ENCODE measurements at regions not wholly inside any gene's neighbourhood (a gene's known extent, or its start where the extent isn't known, plus 50 kb on each side); places are given as distances from the start of the nearest gene placed in this dataset.

DNA sequence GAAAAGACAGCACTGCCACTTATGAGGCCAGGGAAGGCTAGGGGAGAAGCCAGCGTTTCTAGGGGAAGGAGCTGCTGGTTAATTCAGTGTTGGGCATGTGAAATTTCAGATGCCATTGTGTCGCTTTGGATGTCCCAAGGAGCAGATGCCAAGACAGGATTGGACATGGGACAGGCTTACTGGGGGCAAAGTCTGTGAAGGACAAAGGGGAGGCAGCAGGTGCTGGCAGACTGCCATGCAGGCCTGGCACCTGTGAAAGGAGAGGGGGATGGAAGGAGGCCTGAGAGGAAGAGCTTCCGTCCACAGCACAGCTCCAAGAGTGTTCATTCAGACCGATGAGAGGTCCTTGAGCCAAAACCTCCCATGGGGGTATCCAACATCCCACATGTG, 255.5 kb upstream of the RPL38 start:
- Histone ChIP-seq H3K4me3 (replicated peaks in 1 of 2; ENCODE audit: low read depth in 1 of 2, low read length in 2 of 2) (no peak overlapping the region), H3K9me2 (ENCODE audit: insufficient read depth) (no peaks in the 10 kb centered on the region), H3K36me3 (ENCODE audit: control insufficient read depth in 1 of 2, insufficient read depth in 2 of 2, low read length in 2 of 2) (no peaks in the 10 kb centered on the region), H3K79me2 (ENCODE audit: insufficient read depth, low read length) (no peaks in the 10 kb centered on the region), H3K9me3 (ENCODE audit: control insufficient read depth in 1 of 2, insufficient read depth in 1 of 2, low read depth in 1 of 2, low read length in 2 of 2) (no peaks in the 10 kb centered on the region), H4K20me1 (ENCODE audit: insufficient read depth) (no peaks in the 10 kb centered on the region), H3K4me2 (ENCODE audit: low read length) (no peak overlapping the region), H3K9ac (ENCODE audit: low read length) (no peak overlapping the region), H3K4me1 (ENCODE audit: control insufficient read depth in 1 of 2, insufficient read depth in 2 of 2, low read length in 2 of 2) (no peaks in the 10 kb centered on the region), H3K27ac (ENCODE audit: low read depth, low read length) (no peak overlapping the region), H2AFZ (ENCODE audit: low read depth, low read length, poor library complexity, severe bottlenecking) (no peak overlapping the region), H3K27me3 (ENCODE audit: insufficient read depth, low read length) (0 out of 2 replicates have a peak, but pooled peaks cover 4% of the 10 kb centered on the region)
- ATAC-seq = no peak
- intact Hi-C loops (cut with micrococcal nuclease) = no loop called here
- ChIA-PET CTCF (no interaction called here), RAD21 (ENCODE audit: low non-redundant PET in 1 of 2, low total read pairs in 2 of 2, uncharacterized antibody in 2 of 2, unreplicated experiment in 2 of 2) (no interaction called here), POLR2A (no interaction called here)
- no TSS peak for BruUV-seq (replicated peaks)
- no peak for TF ChIP-seq ZNF274 (IDR thresholded peaks at IDR 0.05; ENCODE audit: low read depth, low read length)
- TF ChIP-seq, protein P1, sequence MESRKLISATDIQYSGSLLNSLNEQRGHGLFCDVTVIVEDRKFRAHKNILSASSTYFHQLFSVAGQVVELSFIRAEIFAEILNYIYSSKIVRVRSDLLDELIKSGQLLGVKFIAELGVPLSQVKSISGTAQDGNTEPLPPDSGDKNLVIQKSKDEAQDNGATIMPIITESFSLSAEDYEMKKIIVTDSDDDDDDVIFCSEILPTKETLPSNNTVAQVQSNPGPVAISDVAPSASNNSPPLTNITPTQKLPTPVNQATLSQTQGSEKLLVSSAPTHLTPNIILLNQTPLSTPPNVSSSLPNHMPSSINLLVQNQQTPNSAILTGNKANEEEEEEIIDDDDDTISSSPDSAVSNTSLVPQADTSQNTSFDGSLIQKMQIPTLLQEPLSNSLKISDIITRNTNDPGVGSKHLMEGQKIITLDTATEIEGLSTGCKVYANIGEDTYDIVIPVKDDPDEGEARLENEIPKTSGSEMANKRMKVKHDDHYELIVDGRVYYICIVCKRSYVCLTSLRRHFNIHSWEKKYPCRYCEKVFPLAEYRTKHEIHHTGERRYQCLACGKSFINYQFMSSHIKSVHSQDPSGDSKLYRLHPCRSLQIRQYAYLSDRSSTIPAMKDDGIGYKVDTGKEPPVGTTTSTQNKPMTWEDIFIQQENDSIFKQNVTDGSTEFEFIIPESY (IDR thresholded peaks at IDR 0.05; ENCODE audit: extremely low read depth, insufficient replicate concordance, low read length) = no peak
- TF ChIP-seq CEBPB (IDR thresholded peaks at IDR 0.05; ENCODE audit: low read depth) = no peak
- no peak for TF ChIP-seq EZH2phosphoT487 (IDR thresholded peaks at IDR 0.05; ENCODE audit: borderline replicate concordance)
- no peak for TF ChIP-seq SP1 (IDR thresholded peaks at IDR 0.05; ENCODE audit: low read depth)
- no peak for TF ChIP-seq FOSL1 (IDR thresholded peaks at IDR 0.05; ENCODE audit: low read depth)
- no peak for TF ChIP-seq CBX3 (IDR thresholded peaks at IDR 0.05; ENCODE audit: low read depth)
- TF ChIP-seq EZH2 (IDR thresholded peaks at IDR 0.05) = no peak
- TF ChIP-seq, protein P2, sequence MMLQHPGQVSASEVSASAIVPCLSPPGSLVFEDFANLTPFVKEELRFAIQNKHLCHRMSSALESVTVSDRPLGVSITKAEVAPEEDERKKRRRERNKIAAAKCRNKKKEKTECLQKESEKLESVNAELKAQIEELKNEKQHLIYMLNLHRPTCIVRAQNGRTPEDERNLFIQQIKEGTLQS (IDR thresholded peaks at IDR 0.05) = no peak
- TF ChIP-seq SRF (IDR thresholded peaks at IDR 0.05; ENCODE audit: low read depth) = no peak
- TF ChIP-seq RAD21 (IDR thresholded peaks at IDR 0.05; ENCODE audit: low read depth) = no peak
- no peak for TF ChIP-seq ZFX (IDR thresholded peaks at IDR 0.05)
- TF ChIP-seq ELF1 (IDR thresholded peaks at IDR 0.05; ENCODE audit: borderline replicate concordance, low read depth) = no peak
- TF ChIP-seq, protein P3, sequence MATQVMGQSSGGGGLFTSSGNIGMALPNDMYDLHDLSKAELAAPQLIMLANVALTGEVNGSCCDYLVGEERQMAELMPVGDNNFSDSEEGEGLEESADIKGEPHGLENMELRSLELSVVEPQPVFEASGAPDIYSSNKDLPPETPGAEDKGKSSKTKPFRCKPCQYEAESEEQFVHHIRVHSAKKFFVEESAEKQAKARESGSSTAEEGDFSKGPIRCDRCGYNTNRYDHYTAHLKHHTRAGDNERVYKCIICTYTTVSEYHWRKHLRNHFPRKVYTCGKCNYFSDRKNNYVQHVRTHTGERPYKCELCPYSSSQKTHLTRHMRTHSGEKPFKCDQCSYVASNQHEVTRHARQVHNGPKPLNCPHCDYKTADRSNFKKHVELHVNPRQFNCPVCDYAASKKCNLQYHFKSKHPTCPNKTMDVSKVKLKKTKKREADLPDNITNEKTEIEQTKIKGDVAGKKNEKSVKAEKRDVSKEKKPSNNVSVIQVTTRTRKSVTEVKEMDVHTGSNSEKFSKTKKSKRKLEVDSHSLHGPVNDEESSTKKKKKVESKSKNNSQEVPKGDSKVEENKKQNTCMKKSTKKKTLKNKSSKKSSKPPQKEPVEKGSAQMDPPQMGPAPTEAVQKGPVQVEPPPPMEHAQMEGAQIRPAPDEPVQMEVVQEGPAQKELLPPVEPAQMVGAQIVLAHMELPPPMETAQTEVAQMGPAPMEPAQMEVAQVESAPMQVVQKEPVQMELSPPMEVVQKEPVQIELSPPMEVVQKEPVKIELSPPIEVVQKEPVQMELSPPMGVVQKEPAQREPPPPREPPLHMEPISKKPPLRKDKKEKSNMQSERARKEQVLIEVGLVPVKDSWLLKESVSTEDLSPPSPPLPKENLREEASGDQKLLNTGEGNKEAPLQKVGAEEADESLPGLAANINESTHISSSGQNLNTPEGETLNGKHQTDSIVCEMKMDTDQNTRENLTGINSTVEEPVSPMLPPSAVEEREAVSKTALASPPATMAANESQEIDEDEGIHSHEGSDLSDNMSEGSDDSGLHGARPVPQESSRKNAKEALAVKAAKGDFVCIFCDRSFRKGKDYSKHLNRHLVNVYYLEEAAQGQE (IDR thresholded peaks at IDR 0.05; ENCODE audit: low read depth) = no peak
- no peak for TF ChIP-seq YY1 (IDR thresholded peaks at IDR 0.05; ENCODE audit: extremely low read depth, insufficient replicate concordance, low read depth, low read length)
- TF ChIP-seq CTCF (IDR thresholded peaks at IDR 0.05 in 2 of 3, conservative IDR thresholded peaks at IDR 0.05 in 1 of 3; ENCODE audit: borderline replicate concordance in 1 of 3, insufficient read depth in 1 of 3, low read depth in 2 of 3, low read length in 2 of 3) = no peak
- no peak for DNase-seq (ENCODE audit: low read depth, low spot score)

All from HCT116 (cell line).